NOMO-1 treated with dmso at 0.1 percent for 144 hours (cell line): ENCODE measurements at regions not wholly inside any gene's neighbourhood (a gene's known extent, or its start where the extent isn't known, plus 50 kb on each side); places are given as distances from the start of the nearest gene placed in this dataset.

ENCODE experiments used
- DNase-seq: peaks from one replicate; lab custom pipeline; 2025; ENCODE audit not compliant: unreplicated experiment; lab: John Stamatoyannopoulos, UW

- DNase-seq: no peak
These were observed 50.8 kb upstream of the HTR2A start for GRCh38 chr13:46947425-46948191.
